HepG2 (cell line): ENCODE measurements at regions not wholly inside any gene's neighbourhood (a gene's known extent, or its start where the extent isn't known, plus 50 kb on each side); places are given as distances from the start of the nearest gene placed in this dataset.
A peak's percentile ranks its signal among the peaks of the same experiment; 100 is the strongest.

Source experiments
- CEBPG ChIP-seq: IDR thresholded peaks from 2 replicates; pipeline ENCODE4 v1.6.1; 2016
- E2F5 ChIP-seq: sonication (generic); formaldehyde crosslinking; conservative IDR thresholded peaks from 2 replicates; pipeline ENCODE4 v1.4.0; 2020; ENCODE audit warnings: missing genetic modification reagents
- FOXA1 ChIP-seq, 2 experiments: fragments of 450-650 bp in 1 of 2; sonication (generic) in 1 of 2; formaldehyde crosslinking in 1 of 2; IDR thresholded peaks; 2 replicates each; pipeline versions ENCODE4 v1.4.0 to v1.6.1; 2016 to 2020; ENCODE audit warnings: missing genetic modification reagents in 1 of 2
- HES4 ChIP-seq: sonication (generic); formaldehyde crosslinking; IDR thresholded peaks from 2 replicates; pipeline ENCODE4 v1.9.0; 2021; ENCODE audit warnings: mild to moderate bottlenecking, missing genetic modification reagents, borderline replicate concordance
- HNF4G ChIP-seq, 2 experiments: sonication (generic) in 1 of 2; formaldehyde crosslinking in 1 of 2; IDR thresholded peaks; 2 replicates each; pipeline versions ENCODE4 v1.4.0 to v1.6.1; 2011 to 2020; ENCODE audit warnings: borderline replicate concordance in 2 of 2, low read depth in 2 of 2, mild to moderate bottlenecking in 2 of 2, low read length in 1 of 2, missing genetic modification reagents in 1 of 2, moderate library complexity in 1 of 2
- MLX ChIP-seq: IDR thresholded peaks from 2 replicates; pipeline ENCODE4 v1.6.1; 2016
- NBN ChIP-seq: fragments of 450-650 bp; conservative IDR thresholded peaks from 2 replicates; pipeline ENCODE4 v1.6.1; 2017
- PRPF4 ChIP-seq: fragments of 200-400 bp; formaldehyde crosslinking; IDR thresholded peaks from 2 replicates; pipeline ENCODE4 v1.6.1; 2016; ENCODE audit warnings: low read length, low read depth; ENCODE audit not compliant: poor library complexity, severe bottlenecking
- SMARCE1 ChIP-seq: fragments of 450-650 bp; IDR thresholded peaks from 2 replicates; pipeline ENCODE4 v1.6.1; 2017; ENCODE audit warnings: borderline replicate concordance
- SMC3 ChIP-seq: IDR thresholded peaks from 2 replicates; pipeline ENCODE4 v1.6.1; 2011; ENCODE audit warnings: low read length, improper control_type of control experiment
- SRSF9 ChIP-seq: fragments of 200-400 bp; formaldehyde crosslinking; IDR thresholded peaks from 2 replicates; pipeline ENCODE4 v1.6.1; 2018; ENCODE audit warnings: borderline replicate concordance, mild to moderate bottlenecking, low read depth, low read length; ENCODE audit not compliant: insufficient read depth, poor library complexity, severe bottlenecking
- ZBTB21 ChIP-seq: sonication (generic); formaldehyde crosslinking; IDR thresholded peaks from 2 replicates; pipeline ENCODE4 v1.4.0; 2020; ENCODE audit warnings: missing genetic modification reagents
- ZBTB33 ChIP-seq: sonication (generic); formaldehyde crosslinking; IDR thresholded peaks from 2 replicates; pipeline ENCODE4 v1.4.0; 2020; ENCODE audit warnings: missing genetic modification reagents
- ZC3H4 ChIP-seq: sonication (generic); formaldehyde crosslinking; IDR thresholded peaks from 2 replicates; pipeline ENCODE4 v1.4.0; 2020; ENCODE audit warnings: missing genetic modification reagents, borderline replicate concordance
- ZEB1 ChIP-seq: IDR thresholded peaks from 2 replicates; pipeline ENCODE4 v1.6.1; 2012; ENCODE audit warnings: mild to moderate bottlenecking, low read depth, inconsistent platforms; ENCODE audit not compliant: insufficient replicate concordance
- ZNF225 ChIP-seq: sonication (generic); formaldehyde crosslinking; IDR thresholded peaks from 2 replicates; pipeline ENCODE4 v1.4.0; 2020; ENCODE audit warnings: mild to moderate bottlenecking, missing genetic modification reagents
- ZNF574 ChIP-seq: sonication (generic); formaldehyde crosslinking; IDR thresholded peaks from 2 replicates; pipeline ENCODE4 v1.4.0; 2020; ENCODE audit warnings: missing genetic modification reagents
- ZNF710 ChIP-seq: sonication (generic); formaldehyde crosslinking; IDR thresholded peaks from 2 replicates; pipeline ENCODE4 v1.5.0; 2020; ENCODE audit warnings: mild to moderate bottlenecking, missing genetic modification reagents, borderline replicate concordance
- ZNF879 ChIP-seq: sonication (generic); formaldehyde crosslinking; IDR thresholded peaks from 2 replicates; pipeline ENCODE4 v1.8.1; 2023; ENCODE audit warnings: missing genetic modification reagents

GRCh38 chr21:39079617-39080016 lies 103.6 kb downstream of the PSMG1 start (continued):
- TF ChIP-seq E2F5 (no peak), ZC3H4 (CRISPR knock-in tag) (no peak), NBN (no peak), ZNF710 (peak; percentile 54; the same call in 1 of the 2 replicates), HNF4G (IDR thresholded peaks at IDR 0.05; ENCODE audit: borderline replicate concordance, low read depth, low read length) (peak; percentile 42; the same call in 1 of the 2 replicates), HNF4G (CRISPR knock-in tag; IDR thresholded peaks at IDR 0.05; ENCODE audit: borderline replicate concordance, low read depth) (no peak), MLX (no peak), HES4 (CRISPR knock-in tag) (no peak), ZBTB21 (CRISPR knock-in tag) (peak; percentile 62; the same call in 1 of the 2 replicates), ZBTB33 (peak; percentile 73), FOXA1 (IDR thresholded peaks at IDR 0.05) (no peak), FOXA1 (CRISPR knock-in tag; IDR thresholded peaks at IDR 0.05) (peak; percentile 45), ZNF225 (no peak), PRPF4 (no peak), SRSF9 (no peak), ZNF574 (CRISPR knock-in tag) (no peak), ZEB1 (no peak), ZNF879 (no peak), SMC3 (0 out of 2 replicates have a peak, but pooled peaks have one; percentile 11), CEBPG (CRISPR knock-in tag) (peak; percentile 94), SMARCE1 (no peak)
